ENCODE measurements at regions not wholly inside any gene's neighbourhood (a gene's known extent, or its start where the extent isn't known, plus 50 kb on each side); places are given as distances from the start of the nearest gene placed in this dataset.

- TF ChIP-seq ZNF211 (tag by site-specific recombination; IDR thresholded peaks at IDR 0.05; ENCODE audit: low read depth) = no peak
- TF ChIP-seq CTCF (tag by site-specific recombination; IDR thresholded peaks at IDR 0.05) = no peak
- TF ChIP-seq IKZF3 (tag by site-specific recombination; IDR thresholded peaks at IDR 0.05) = no peak
- no peak for TF ChIP-seq SETDB1 (IDR thresholded peaks at IDR 0.05; ENCODE audit: insufficient read length, low read length)
- TF ChIP-seq KLF7 (tag by site-specific recombination; IDR thresholded peaks at IDR 0.05; ENCODE audit: borderline replicate concordance) = no peak
- no peak for TF ChIP-seq ZBTB8A (tag by site-specific recombination; IDR thresholded peaks at IDR 0.05)
- TF ChIP-seq ZNF449 (tag by site-specific recombination; IDR thresholded peaks at IDR 0.05) = no peak
- no peak for TF ChIP-seq SALL2 (tag by site-specific recombination; IDR thresholded peaks at IDR 0.05; ENCODE audit: borderline replicate concordance)
- no peak for TF ChIP-seq SP7 (tag by site-specific recombination; IDR thresholded peaks at IDR 0.05)
- no peak for TF ChIP-seq ZNF473 (tag by site-specific recombination; IDR thresholded peaks at IDR 0.05)
- no peak for TF ChIP-seq ZNF280D (tag by site-specific recombination; IDR thresholded peaks at IDR 0.05)
- no peak for TF ChIP-seq ATF2 (tag by site-specific recombination; IDR thresholded peaks at IDR 0.05; ENCODE audit: low read depth)
- no peak for TF ChIP-seq ZNF121 (tag by site-specific recombination; IDR thresholded peaks at IDR 0.05)
Observed at GRCh38 chr11:91081440-91082043, 858.7 kb upstream of the CHORDC1 start.
